HCT116 (cell line): ENCODE measurements at regions not wholly inside any gene's neighbourhood (a gene's known extent, or its start where the extent isn't known, plus 50 kb on each side); places are given as distances from the start of the nearest gene placed in this dataset.

Experiments used
- EZH2 ChIP-seq: fragments of 200-600 bp; sonication (generic); IDR thresholded peaks from 2 replicates; pipeline ENCODE4 v1.6.1; 2017; ENCODE audit warnings: antibody characterized with exemption, mixed run types
- POLR2A ChIP-seq: IDR thresholded peaks from 2 replicates; pipeline ENCODE4 v1.7.0; 2011; ENCODE audit warnings: borderline replicate concordance; ENCODE audit not compliant: insufficient read depth, insufficient read length; ENCODE audit errors: extremely low read depth
- YY1 ChIP-seq: IDR thresholded peaks from 2 replicates; pipeline ENCODE4 v1.6.1; 2011; ENCODE audit warnings: low read length, low read depth, moderate library complexity, mild to moderate bottlenecking; ENCODE audit not compliant: insufficient replicate concordance; ENCODE audit errors: extremely low read depth
- ZFX ChIP-seq: fragments of 450-650 bp; IDR thresholded peaks from 2 replicates; pipeline ENCODE4 v1.6.1; 2017
- TF ChIP-seq, protein P1 (sequence below): IDR thresholded peaks from 2 replicates; pipeline ENCODE4 v1.6.1; 2012; ENCODE audit warnings: low read depth

DNA sequence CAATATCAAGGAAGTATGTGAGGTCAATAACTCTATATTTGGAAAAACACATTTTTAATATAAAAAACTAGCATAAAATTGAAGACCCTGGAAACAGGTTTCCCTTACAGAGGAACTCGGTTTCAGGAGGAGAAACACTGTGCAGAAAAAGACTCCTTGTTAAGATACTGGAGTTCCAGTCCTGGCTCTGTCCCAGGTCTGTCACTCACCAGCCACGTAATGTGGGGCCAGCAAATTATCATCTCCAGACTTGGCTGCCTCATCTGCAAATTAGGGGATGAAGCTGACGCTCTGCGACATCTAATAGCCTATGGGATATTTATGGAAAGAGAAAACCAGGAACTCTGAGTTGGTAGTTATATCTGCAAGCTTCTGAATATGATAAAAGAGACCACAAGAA lies 702.7 kb downstream of the EPHA7 start:
- TF ChIP-seq POLR2A (no peak), YY1 (no peak), ZFX (no peak), EZH2 (no peak)
- TF ChIP-seq, protein P1, sequence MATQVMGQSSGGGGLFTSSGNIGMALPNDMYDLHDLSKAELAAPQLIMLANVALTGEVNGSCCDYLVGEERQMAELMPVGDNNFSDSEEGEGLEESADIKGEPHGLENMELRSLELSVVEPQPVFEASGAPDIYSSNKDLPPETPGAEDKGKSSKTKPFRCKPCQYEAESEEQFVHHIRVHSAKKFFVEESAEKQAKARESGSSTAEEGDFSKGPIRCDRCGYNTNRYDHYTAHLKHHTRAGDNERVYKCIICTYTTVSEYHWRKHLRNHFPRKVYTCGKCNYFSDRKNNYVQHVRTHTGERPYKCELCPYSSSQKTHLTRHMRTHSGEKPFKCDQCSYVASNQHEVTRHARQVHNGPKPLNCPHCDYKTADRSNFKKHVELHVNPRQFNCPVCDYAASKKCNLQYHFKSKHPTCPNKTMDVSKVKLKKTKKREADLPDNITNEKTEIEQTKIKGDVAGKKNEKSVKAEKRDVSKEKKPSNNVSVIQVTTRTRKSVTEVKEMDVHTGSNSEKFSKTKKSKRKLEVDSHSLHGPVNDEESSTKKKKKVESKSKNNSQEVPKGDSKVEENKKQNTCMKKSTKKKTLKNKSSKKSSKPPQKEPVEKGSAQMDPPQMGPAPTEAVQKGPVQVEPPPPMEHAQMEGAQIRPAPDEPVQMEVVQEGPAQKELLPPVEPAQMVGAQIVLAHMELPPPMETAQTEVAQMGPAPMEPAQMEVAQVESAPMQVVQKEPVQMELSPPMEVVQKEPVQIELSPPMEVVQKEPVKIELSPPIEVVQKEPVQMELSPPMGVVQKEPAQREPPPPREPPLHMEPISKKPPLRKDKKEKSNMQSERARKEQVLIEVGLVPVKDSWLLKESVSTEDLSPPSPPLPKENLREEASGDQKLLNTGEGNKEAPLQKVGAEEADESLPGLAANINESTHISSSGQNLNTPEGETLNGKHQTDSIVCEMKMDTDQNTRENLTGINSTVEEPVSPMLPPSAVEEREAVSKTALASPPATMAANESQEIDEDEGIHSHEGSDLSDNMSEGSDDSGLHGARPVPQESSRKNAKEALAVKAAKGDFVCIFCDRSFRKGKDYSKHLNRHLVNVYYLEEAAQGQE, result no peak
